Lower leg skin (tissue), 4 donors: ENCODE measurements at regions not wholly inside any gene's neighbourhood (a gene's known extent, or its start where the extent isn't known, plus 50 kb on each side); places are given as distances from the start of the nearest gene placed in this dataset.

Experiments used
- DNase-seq, 2 donors: peaks; one replicate each; pipeline ENCODE4 v3.0.0-alpha.2; 2019; ENCODE audit warnings: low spot score in 2 of 2
- H3K4me3 ChIP-seq: fragments of 200-600 bp; sonication (generic); 2 replicates; pipeline ENCODE4 v1.5.1; 2017; ENCODE audit warnings: mild to moderate bottlenecking, low read depth; ENCODE audit not compliant: poor library complexity, severe bottlenecking
- CTCF ChIP-seq, 3 donors: fragments of 450-650 bp; IDR thresholded peaks; one replicate each; pipeline ENCODE4 v1.5.1; 2016; ENCODE audit warnings: antibody characterized with exemption in 3 of 3, mild to moderate bottlenecking in 3 of 3, moderate library complexity in 2 of 3
- POLR2A ChIP-seq, 2 donors: fragments of 450-650 bp; IDR thresholded peaks; one replicate each; pipeline ENCODE4 v1.6.1; 2016 to 2017; ENCODE audit warnings: antibody characterized with exemption in 2 of 2, mild to moderate bottlenecking in 1 of 2, moderate library complexity in 1 of 2
- WGBS, 2 donors: methylation state at CpG; one replicate each; pipeline ENCODE4 v1.1.5; 2018; 5-methylcytosine and 5-hydroxymethylcytosine counted together
- intact Hi-C: fragments of 100-400 bp; cut with DNase I; formaldehyde crosslinking; loops from one replicate; pipeline ENCODE4 v1.15.0; 2023; ENCODE audit warnings: low total_unique reads

GRCh38 chr21:15141261-15141970, 76.6 kb upstream of the NRIP1 start:
- 65 to 66% methylated on average over 8 of the region's 8 CpGs for WGBS, 2 donors
- H3K4me3 ChIP-seq: no peak overlapping the region
- intact Hi-C loops: no loop called here

GRCh38 chr21:15144026-15144425, 79.2 kb upstream of the NRIP1 start:
- 72 to 73% methylated on average over 4 of the region's 4 CpGs for WGBS, 2 donors
- no peak overlapping the region for H3K4me3 ChIP-seq
- intact Hi-C loops: no loop called here
- no peak for DNase-seq
- no peak for TF ChIP-seq POLR2A (IDR thresholded peaks at IDR 0.05)
- TF ChIP-seq CTCF (IDR thresholded peaks at IDR 0.05): no peak

More at GRCh38 chr21:15141261-15141970, 76.6 kb upstream of the NRIP1 start:
- DNase-seq: no peak
- no peak for TF ChIP-seq CTCF (IDR thresholded peaks at IDR 0.05)
- no peak for TF ChIP-seq POLR2A (IDR thresholded peaks at IDR 0.05)

GRCh38 chr21:15148437-15148836, 83.6 kb upstream of the NRIP1 start:
- 66 to 78% methylated on average over 2 of the region's 2 CpGs for WGBS, 2 donors
- intact Hi-C loops: no loop called here
- TF ChIP-seq CTCF (IDR thresholded peaks at IDR 0.05) (no peak), POLR2A (IDR thresholded peaks at IDR 0.05) (no peak)
- H3K4me3 ChIP-seq: no peak overlapping the region
- DNase-seq: no peak

- no peak overlapping the region for H3K4me3 ChIP-seq
- intact Hi-C loops: no loop called here
- DNase-seq: no peak
- WGBS, 2 donors: 88 to 90% methylated on average over 3 of the region's 3 CpGs
- TF ChIP-seq CTCF (IDR thresholded peaks at IDR 0.05): no peak
- TF ChIP-seq POLR2A (IDR thresholded peaks at IDR 0.05): no peak
Observed at GRCh38 chr21:15149600-15150224, 84.9 kb upstream of the NRIP1 start.

- 73 to 75% methylated on average over 4 of the region's 4 CpGs for WGBS, 2 donors
- TF ChIP-seq CTCF (IDR thresholded peaks at IDR 0.05) (no peak), POLR2A (IDR thresholded peaks at IDR 0.05) (no peak)
- DNase-seq: no peak
- H3K4me3 ChIP-seq: no peak overlapping the region
- intact Hi-C loops: no loop called here
Observed at GRCh38 chr21:15151385-15152103, 86.7 kb upstream of the NRIP1 start.
